ENCODE measurements at regions not wholly inside any gene's neighbourhood (a gene's known extent, or its start where the extent isn't known, plus 50 kb on each side); places are given as distances from the start of the nearest gene placed in this dataset.
"Not testable (repeated sequence)": the region's sequence is repeated elsewhere in the genome, so short reads cannot be mapped to it uniquely, and the experiment has no call there.

DNA sequence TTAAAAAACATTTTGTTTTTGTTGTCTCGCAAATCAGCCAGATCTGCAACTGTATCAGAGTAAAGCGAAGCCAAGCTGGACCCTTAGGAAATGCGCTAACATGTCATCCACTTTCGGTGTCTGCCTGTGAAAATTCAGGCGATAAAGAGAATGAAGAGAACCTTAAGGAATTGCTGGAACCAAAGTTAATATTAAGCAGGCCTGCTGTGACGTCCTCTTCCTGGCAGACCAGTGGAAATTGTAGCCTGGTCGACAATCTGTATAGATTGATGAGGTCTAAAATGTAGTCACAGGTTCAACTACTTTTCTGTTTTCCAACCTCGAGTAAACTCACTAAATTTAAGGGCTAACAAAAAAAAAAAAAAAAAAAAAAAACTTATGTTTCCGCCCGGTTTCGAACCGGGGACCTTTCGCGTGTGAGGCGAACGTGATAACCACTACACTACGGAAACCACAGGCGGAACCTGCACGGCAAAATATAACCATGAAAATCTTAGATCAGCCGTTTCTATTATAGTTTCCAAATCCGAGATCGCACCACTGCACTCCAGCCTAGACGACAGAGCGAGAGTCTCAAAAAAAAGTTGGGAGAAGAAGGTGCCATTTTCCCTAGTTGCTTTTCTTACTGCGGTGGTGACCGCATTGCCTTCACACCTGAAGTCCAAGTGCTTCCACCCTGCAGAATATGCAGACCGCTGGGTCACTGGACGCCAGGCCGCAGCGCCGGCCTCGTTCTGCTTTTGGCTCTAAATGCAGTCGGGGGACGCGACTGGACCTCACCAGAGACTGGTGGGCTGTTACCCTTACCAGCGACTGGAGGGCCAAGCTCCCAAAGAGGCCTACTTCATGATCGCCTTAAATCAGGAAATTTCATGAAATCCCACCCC lies 131.0 kb downstream of the PPIAL4A start:
- TF ChIP-seq, protein P1, sequence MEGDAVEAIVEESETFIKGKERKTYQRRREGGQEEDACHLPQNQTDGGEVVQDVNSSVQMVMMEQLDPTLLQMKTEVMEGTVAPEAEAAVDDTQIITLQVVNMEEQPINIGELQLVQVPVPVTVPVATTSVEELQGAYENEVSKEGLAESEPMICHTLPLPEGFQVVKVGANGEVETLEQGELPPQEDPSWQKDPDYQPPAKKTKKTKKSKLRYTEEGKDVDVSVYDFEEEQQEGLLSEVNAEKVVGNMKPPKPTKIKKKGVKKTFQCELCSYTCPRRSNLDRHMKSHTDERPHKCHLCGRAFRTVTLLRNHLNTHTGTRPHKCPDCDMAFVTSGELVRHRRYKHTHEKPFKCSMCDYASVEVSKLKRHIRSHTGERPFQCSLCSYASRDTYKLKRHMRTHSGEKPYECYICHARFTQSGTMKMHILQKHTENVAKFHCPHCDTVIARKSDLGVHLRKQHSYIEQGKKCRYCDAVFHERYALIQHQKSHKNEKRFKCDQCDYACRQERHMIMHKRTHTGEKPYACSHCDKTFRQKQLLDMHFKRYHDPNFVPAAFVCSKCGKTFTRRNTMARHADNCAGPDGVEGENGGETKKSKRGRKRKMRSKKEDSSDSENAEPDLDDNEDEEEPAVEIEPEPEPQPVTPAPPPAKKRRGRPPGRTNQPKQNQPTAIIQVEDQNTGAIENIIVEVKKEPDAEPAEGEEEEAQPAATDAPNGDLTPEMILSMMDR (IDR thresholded peaks at IDR 0.05), result not testable (repeated sequence)
- TF ChIP-seq POLR2A (IDR thresholded peaks at IDR 0.05), result not testable (repeated sequence)
- TF ChIP-seq EP300 (IDR thresholded peaks at IDR 0.05), result peak in 1 of 2 donors; percentile 7
